ENCODE measurements at regions not wholly inside any gene's neighbourhood (a gene's known extent, or its start where the extent isn't known, plus 50 kb on each side); places are given as distances from the start of the nearest gene placed in this dataset.

DNA sequence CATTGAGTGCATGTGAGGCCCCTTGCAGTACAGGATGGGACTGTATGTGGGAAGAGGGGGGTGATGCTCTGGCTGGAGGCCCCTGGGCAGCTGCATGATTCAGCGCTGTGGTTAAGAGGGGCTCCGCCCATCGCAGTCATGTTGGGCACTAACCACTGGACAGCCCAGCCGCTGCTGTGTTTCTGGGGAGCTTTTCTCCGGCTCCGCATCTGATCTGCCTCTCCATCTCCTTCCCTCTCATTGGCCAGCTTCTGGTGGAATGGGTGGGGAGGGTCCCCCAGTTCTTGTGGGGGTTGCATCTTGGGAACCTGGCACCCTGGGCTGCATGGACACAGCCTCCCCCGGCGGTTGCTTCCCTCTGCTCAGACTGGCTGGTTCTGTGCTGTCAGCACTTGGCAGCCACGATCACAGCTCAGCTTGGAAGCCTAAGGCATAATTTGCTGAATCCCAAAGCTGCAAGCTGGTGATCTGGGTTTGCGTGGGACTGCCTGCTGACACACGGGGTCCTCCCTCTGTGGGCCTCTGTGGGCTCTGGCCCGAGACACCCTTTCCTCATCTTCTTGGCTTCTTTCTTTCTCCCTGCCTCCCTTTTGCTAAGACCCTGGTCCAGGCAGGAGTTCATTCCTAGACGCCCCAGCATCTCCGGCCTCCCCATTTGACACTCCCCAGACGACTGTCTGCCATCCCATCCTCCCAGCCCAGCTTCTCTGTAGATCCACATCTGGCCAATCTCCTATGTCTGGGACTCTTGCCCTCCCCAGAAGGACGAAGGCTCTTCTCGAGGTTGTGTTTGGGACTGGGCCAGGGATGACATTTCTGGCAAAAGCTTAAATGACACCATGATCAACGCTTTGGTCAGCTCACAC, 168.3 kb downstream of the SEC14L1 start:
- no peak for DNase-seq

DNA sequence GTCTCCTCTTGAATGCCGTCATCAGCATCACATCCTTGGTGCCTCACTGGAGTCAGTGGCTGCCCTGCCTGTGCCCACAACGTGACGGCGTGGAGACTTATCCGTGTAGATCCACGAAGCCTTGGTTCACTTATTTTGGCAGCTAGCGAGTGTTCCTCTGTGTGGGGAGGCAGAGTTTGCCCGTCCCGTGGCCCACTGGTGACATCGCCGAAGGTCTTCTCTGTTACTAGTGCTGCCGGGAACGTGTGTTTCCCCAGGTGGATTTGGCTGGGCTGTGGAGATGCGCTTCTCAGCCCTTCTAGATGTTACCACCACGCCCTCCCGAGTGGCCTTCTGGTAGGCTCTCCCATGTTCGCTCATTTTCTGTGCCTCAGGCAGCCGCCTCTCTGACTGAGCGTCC, 169.6 kb downstream of the SEC14L1 start:
- no peak for DNase-seq

DNA sequence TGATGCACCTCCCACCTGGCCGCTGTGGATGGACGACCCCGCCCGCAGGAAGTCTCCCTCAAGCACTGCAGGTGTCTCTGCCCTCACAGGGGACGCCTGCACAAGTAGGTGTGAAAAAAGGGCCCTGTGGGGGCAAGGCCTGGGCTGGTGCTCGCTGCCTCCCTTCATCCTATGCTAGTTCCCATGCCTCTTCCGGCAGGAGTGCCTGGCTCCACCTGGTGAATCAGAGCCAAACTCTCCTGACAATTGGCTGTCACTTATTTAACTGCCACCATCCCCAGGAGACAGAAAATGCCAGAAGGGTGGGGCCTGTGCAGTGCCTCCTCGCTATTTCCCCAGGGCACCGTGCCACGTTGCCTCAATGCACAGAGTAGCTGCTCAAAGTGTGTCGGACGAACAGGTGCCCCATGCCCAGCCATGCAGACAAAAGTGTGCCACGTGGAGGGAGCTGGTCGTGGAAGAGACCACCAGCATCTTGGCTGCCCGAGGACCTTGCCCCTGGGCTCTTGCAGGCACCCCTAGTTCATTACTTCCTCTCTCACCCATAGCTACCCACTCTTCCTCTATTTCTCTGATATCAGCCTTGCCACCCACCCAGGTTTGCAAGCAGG, 170.7 kb downstream of the SEC14L1 start:
- no peak for DNase-seq

DNA sequence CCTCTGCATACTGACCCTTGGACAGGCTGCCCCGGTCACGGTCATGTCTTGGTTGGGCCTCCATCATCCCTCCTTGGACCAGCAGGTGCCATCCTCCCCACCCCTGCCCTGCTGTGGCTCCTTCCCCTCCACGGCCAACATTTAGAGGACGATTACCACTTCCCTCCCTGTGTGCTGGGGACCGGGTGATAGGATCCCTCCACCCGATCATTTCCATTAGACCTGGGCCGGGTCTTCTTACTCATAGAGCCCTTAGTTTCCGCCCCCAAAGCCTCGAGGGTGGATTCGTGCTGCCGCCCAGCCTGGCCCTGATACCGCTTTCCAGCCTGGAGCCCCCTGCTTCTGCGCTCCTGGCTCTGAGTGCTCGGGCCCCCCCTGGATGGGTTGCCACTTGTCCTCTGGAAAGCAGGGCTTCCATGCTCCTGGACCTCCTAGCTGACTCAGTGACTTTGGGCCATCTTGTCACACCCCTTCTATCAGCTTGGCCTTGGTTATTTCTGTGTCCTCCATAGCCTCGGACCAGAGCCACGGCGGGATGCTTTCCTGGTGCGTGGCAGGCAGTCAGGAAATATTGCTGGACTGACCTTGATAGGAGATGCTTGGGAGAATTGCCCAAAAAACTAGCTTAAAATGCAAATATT, 171.4 kb downstream of the SEC14L1 start:
- DNase-seq: no peak

DNA sequence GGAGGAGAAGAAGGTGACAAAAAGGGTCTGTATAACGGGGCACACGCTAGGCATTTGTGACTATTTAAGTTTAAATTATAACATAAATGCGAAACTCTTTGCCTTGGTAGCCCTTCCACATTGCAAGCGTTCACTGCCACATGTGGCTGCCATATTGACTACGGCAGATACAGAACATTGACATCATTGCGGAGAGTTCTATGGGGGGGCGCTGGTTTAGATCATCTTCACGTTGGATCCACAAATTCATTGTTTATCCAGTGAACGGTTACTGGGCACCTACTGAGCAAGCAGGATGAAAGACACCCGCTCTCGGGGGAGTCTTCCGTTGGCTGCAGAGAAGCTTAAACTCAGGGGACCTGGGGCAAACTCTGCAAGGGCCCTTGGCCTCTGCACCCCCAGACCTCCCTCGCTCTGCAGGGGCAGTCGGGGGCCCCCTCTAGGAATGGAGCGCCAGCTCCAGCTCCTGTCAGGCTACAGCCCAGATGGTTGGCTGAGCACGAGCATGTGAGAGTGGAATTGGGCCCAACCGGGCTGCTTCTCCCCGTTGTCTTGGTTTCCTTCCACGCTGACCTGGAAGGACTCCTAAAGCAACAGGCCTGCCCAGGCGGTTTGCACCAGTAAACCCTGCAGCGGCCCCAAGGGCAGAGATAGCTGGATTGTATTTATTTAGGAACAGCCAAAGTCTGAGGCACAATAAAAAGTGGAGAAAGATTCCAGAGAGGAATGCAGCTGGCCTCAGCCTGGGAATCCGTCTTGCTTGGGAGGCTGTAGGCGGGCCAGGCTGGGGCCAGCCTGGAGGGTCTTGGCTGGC, 172.2 kb downstream of the SEC14L1 start:
- DNase-seq: no peak

- DNase-seq: no peak
Observed at GRCh38 chr17:77313831-77314230, 173.1 kb downstream of the SEC14L1 start.

GRCh38 chr17:77314601-77315000, 173.8 kb downstream of the SEC14L1 start:
- no peak for DNase-seq

DNA sequence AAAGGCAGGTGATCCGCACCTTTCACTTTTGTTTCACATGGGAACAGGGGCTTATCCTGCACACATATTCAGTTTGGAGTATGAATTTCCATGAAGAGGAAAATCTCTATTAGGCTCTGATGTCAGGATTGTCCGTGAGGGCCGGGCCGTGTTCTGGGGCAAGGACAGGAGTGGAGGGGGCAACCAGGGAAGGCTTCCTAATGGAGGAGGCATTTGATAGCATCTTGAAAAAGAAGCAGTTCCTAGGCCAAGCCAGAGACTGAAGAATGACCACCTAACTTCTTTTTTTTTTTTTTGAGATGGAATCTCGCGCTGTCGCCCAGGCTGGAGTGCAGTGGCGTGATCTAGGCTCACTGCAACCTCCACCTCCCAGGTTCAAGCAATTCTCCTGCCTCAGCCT, 174.2 kb downstream of the SEC14L1 start:
- DNase-seq: no peak

- DNase-seq: no peak
Observed at GRCh38 chr17:77315551-77316190, 174.9 kb downstream of the SEC14L1 start.

DNA sequence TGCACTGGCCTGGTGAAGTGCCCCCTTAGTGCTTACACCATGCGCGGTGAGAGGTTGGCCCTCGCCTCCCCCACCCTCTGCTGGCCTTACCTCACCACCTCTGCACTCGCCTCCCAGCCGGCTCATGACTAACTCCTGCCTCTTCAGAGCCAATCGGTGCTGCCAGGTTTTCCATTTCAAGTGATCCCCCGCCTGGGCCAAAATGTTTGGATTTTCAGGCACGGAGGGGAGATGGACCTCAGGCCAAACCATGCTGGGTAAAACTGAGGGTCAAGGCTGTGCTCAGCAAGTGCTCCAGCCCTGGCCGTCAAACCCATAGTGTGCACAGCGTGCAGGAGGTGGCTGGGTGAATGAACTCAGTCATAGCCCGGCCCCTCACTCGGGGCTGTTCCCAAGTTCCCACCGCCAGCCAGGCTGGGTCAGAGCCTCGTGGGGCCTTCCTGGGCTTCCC, 175.4 kb downstream of the SEC14L1 start:
- no peak for DNase-seq

DNA sequence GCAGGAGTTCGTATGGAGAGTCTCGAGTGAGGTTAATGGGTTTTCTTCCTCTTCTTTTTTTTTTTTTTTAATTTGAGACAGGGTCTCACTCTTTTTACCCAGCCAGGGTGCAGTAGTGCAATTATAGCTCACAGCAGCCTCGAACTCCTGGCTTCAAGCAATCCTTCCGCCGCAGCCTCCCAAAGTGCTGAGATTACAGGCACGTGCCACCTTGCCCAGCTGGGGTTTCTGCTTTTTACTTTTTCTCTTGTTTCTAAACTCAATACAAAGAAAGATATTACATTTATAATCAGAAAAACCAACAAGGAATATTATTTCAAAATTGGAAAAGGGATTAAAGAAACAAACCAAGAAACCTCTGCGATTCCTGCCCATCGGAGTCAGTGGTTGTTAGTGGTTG, 175.9 kb downstream of the SEC14L1 start:
- no peak for DNase-seq

GRCh38 chr17:77317091-77317750, 176.5 kb downstream of the SEC14L1 start:
- no peak for DNase-seq

GRCh38 chr17:77318021-77318420, 177.3 kb downstream of the SEC14L1 start:
- no peak for DNase-seq

DNA sequence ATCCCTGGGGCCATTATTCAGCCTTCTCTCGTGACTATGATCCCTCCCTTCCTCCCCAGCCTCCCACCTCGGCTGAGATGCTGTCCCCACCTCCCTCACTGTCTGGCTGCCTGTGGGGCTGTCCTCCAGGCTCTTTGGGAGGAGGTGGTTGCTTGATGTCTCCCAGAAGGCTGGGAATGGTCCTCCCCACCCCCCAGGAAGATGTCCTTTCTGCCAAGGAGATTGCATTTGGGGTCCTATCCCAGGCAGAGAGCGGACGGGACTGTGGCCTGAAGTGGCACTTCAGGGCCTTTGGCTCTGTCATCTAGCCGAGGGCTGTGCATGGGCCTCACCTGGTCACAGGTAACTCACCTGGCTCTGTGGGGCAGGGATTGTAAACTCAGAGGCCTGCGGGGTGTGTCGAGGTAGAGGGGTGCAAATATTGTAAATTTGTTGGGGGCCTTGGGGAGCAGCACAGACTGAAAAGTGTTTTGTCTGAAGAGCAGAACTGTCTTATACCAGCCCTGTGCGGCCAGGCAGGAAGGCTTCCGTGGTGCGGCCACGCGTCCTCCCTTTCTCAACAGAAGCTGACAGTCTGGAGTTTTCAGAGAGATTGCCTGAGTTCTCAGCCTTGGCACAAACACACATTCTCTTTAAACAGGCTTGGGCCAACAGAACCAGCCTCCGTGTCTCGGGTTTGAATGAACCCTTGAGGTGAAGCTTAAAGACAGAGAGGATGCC, 177.9 kb downstream of the SEC14L1 start:
- DNase-seq: no peak

GRCh38 chr17:77319211-77320043, 178.7 kb downstream of the SEC14L1 start:
- DNase-seq: peak; percentile 63

- DNase-seq: no peak
Observed at GRCh38 chr17:77320044-77320440, 179.3 kb downstream of the SEC14L1 start.

DNA sequence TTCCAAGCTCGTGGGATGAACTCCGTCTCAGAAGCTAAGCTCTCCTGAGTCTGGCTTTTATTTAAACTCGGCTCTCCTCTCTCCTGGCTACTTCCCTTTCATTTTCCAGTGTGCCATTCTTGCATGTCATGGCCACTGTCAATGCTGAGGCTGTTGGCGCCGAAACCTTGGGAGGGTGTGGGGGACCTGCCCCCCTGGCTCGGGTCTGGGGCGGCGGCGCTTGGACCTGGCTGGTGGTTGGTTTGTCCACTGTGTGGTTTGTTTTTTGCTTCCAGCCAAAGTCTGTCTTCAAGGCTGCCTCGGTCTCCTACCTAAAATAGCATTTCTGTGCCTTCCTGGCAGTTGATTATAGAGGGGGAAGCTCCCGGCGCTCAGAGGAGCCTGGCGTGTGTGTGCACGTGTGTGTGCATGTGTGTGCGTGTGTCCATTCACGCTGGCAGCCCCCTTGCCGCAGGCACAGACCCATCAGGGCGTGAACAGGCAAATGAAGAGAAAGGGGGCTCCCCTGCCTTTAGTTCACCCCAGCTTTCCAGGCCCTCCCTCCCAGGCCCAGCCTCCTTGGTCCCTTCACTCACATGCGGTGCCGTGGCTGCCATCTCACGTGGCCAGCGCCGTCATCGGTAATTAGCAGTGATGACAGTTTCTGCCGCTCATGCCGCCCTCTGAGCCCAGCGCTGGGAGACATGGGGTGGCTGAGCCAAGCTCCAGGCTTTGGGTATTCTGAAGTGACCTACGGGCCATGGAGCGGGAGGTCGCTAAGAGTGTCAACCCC, 179.9 kb downstream of the SEC14L1 start:
- no peak for DNase-seq

- DNase-seq: no peak
Observed at GRCh38 chr17:77321649-77322513, 181.1 kb downstream of the SEC14L1 start.

Measured in activated CD4-positive, alpha-beta T cell treated with anti-CD3 and anti-CD28 coated beads, Interleukin-2, Interleukin-6, amounts not matched to agents 100 ng/mL and 50 ng/mL, durations not matched to agents 16 hours and 8 hours (primary cell).